Naive thymus-derived CD8-positive, alpha-beta T cell (primary cell): ENCODE measurements at regions not wholly inside any gene's neighbourhood (a gene's known extent, or its start where the extent isn't known, plus 50 kb on each side); places are given as distances from the start of the nearest gene placed in this dataset.

Experiments used
- ATAC-seq, 2 donors: fragments of 150-1000 bp; cut with Tn5 transposase in 1 of 2; sonication (Bioruptor Pico), chemical (Tn5 transposase) in 1 of 2; 1 replicate in 1 of 2; 2 replicates in 1 of 2; pipeline ENCODE4 v1.10.0; 2021; ENCODE audit warnings: mild to moderate bottlenecking in 2 of 2, moderate library complexity in 2 of 2
- POLR2A ChIA-PET: fragments of 350-600 bp; sonication (Branson Sonifier 250); formaldehyde crosslinking; loops from one replicate; lab custom pipeline; 2021; ENCODE audit warnings: antibody characterized with exemption; lab: Charles Lee
- DNase-seq, 10 donors: peaks; one replicate each; pipeline versions ENCODE4 v3.0.0 to v3.0.0-alpha.2; 2020 to 2022
- H3K27ac Mint-ChIP-seq, 10 donors: one replicate each; pipeline ENCODE4 v1.8.0; 2020 to 2022; ENCODE audit warnings: mild to moderate bottlenecking in 10 of 10, mixed read lengths in 10 of 10, moderate library complexity in 4 of 10, inconsistent platforms in 1 of 10
- H3K27me3 Mint-ChIP-seq, 5 donors: one replicate each; pipeline ENCODE4 v1.8.0; 2021 to 2022; ENCODE audit warnings: mixed read lengths in 5 of 5
- H3K36me3 Mint-ChIP-seq, 3 donors: one replicate each; pipeline ENCODE4 v1.8.0; 2020 to 2022; ENCODE audit warnings: mixed read lengths in 3 of 3, mild to moderate bottlenecking in 2 of 3, inconsistent platforms in 1 of 3
- H3K4me1 Mint-ChIP-seq, 4 donors: one replicate each; pipeline ENCODE4 v1.8.0; 2021 to 2022; ENCODE audit warnings: mixed read lengths in 4 of 4
- H3K4me3 Mint-ChIP-seq, 10 donors: one replicate each; pipeline ENCODE4 v1.8.0; 2020 to 2022; ENCODE audit warnings: mild to moderate bottlenecking in 10 of 10, mixed read lengths in 10 of 10, moderate library complexity in 6 of 10, inconsistent platforms in 1 of 10
- H3K9me3 Mint-ChIP-seq, 9 donors: one replicate each; pipeline ENCODE4 v1.8.0; 2020 to 2022; ENCODE audit warnings: mixed read lengths in 9 of 9, mild to moderate bottlenecking in 3 of 9, inconsistent platforms in 1 of 9, moderate library complexity in 1 of 9

DNA sequence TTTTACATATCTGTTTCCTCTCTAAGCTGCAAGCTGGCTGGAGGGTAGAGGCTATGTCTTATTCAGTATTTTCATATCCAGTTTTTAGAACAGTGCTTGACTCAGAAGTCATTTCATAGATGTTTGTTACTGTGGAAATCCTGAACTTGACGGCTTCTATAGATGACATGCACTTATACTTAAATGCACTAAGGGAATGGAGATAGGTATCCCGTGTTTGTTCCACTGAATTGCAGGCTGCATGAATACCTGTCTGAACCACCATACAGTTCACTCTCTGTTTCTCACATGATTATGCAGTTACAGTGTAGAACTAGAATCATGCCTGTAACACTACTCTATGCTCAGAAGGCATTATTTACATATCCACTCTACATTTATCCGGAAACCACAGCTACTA lies 417.1 kb downstream of the MTX2 start:
- no peak for ATAC-seq
- DNase-seq = no peak
- Mint-ChIP-seq H3K27me3 (peaks cover 6 to 49% (median 12%) of the 10 kb centered on the region in 5 donors), H3K36me3 (no peaks in the 10 kb centered on the region), H3K4me1 (peaks cover 0 to 3% (median 0%) of the 10 kb centered on the region in 4 donors), H3K4me3 (no peak overlapping the region), H3K9me3 (no peaks in the 10 kb centered on the region), H3K27ac (no peak overlapping the region)
- POLR2A ChIA-PET = no interaction called here

DNA sequence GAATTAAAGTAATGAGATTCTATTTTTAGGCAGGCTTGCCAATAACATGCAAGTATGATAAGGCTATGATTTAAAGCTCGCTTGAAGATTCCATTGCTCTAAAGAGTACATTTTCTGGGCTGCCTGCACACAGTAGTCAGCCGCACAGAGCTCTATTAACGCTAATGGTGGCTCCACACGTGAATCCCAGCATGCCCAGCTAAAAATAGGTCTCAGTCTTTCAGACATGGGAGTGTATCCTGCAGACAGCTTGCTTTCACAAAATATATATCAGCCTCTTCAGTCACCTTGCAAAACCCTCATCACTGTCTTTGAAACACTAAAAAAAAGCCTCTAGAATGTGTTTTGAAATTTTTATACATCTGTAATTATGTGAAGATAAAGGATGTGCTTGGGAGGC lies 418.1 kb downstream of the MTX2 start:
- POLR2A ChIA-PET = no interaction called here
- peaks cover 8 to 46% (median 12%) of the 10 kb centered on the region in 5 donors for H3K27me3 Mint-ChIP-seq
- H3K4me3 Mint-ChIP-seq = no peak overlapping the region
- H3K36me3 Mint-ChIP-seq = no peaks in the 10 kb centered on the region
- no peaks in the 10 kb centered on the region for H3K9me3 Mint-ChIP-seq
- DNase-seq (no peak), ATAC-seq (no peak)
- H3K4me1 Mint-ChIP-seq = peaks cover 0 to 3% (median 0%) of the 10 kb centered on the region in 4 donors
- H3K27ac Mint-ChIP-seq = no peak overlapping the region

DNA sequence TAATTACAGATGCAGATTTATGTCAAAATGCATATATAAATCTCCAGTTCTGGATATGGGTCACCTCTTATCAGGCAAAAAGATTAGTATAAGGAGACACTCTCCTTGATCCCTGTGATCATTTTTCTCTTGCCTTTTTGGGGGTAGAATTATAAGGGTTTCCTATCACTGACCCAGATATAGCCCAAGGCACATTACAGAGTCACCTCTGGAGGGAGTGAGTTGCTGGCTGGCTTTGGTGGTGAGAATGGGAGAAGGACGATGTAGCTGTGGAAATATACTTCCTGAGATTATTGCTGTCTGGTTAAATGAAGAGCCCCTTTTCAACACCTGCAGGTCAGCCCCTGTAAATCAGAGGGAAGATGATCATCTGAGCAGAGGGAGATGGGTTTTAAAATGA lies 418.7 kb downstream of the MTX2 start:
- Mint-ChIP-seq H3K4me3 (no peak overlapping the region), H3K9me3 (no peaks in the 10 kb centered on the region), H3K4me1 (peaks cover 0 to 3% (median 0%) of the 10 kb centered on the region in 4 donors), H3K27me3 (peaks cover 10 to 40% (median 12%) of the 10 kb centered on the region in 5 donors), H3K36me3 (no peaks in the 10 kb centered on the region), H3K27ac (no peak overlapping the region)
- DNase-seq (no peak), ATAC-seq (no peak)
- POLR2A ChIA-PET = no interaction called here

DNA sequence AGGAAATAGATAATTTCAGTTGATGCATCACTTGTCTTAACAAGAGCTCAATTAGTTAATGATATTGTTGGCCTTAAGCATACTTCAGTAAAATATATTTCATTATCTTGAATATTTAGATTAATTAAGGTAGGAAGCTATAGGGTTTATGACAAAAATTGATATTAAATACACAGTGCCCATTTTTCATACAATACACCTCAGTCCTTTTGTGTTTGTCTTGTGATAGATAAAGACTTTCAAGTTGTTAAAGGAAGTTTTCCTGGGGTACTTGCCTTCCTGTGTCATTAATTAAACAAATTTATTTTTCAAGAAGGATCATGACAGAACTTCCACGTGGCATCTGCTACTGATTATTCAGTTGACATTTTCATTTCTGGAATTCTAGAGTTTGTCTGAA lies 420.5 kb downstream of the MTX2 start:
- Mint-ChIP-seq H3K4me1 (peaks cover 0 to 3% (median 0%) of the 10 kb centered on the region in 4 donors), H3K36me3 (no peaks in the 10 kb centered on the region)

DNA sequence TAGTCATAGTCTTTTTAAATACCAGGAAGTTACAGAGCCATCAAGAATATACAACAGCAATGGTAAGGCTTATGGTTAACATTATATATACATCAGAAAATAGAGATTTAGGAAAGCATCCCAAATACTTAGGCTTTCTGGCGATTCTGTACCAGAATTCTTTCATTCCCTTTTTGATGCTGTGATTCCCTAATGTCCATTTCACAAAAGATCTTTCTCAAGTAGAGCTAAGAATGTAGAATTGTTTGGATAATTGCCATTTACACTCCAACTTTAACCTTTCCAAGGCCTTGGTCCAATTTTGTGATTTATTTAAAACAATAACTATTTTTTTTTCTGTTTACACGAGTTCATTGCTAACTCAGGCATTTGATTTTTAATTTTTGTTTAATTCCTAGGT lies 422.2 kb downstream of the MTX2 start:
- DNase-seq (no peak), ATAC-seq (no peak)
- Mint-ChIP-seq H3K27me3 (peaks cover 6 to 20% (median 10%) of the 10 kb centered on the region in 5 donors), H3K27ac (no peak overlapping the region), H3K4me1 (no peaks in the 10 kb centered on the region), H3K36me3 (no peaks in the 10 kb centered on the region), H3K9me3 (no peaks in the 10 kb centered on the region), H3K4me3 (no peak overlapping the region)
- POLR2A ChIA-PET = no interaction called here

More for the DNA sequence above, 420.5 kb downstream of the MTX2 start:
- ATAC-seq (no peak), DNase-seq (no peak)
- POLR2A ChIA-PET = no interaction called here
- H3K9me3 Mint-ChIP-seq = no peaks in the 10 kb centered on the region
- H3K27me3 Mint-ChIP-seq = peaks cover 6 to 38% (median 13%) of the 10 kb centered on the region in 5 donors
- no peak overlapping the region for H3K27ac Mint-ChIP-seq
- no peak overlapping the region for H3K4me3 Mint-ChIP-seq

DNA sequence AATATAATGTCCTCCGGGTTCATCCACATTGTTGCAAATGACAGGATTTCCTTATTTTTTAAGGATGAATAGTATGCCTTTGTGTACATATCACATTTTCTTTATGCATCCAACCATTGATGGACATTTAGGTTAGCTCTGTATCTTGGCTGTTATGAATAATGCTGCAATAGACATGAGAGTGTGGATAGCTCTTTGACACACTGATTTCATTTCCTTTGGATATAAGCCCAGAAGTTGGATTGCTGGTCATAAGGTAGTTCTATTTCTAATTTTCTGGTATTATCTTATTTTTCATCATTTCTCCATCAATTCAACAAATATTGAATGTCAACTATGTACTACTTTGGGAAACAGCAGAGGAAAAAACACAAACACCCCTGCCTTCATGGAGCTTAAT lies 423.3 kb downstream of the MTX2 start:
- no peaks in the 10 kb centered on the region for H3K4me1 Mint-ChIP-seq
- DNase-seq (no peak), ATAC-seq (no peak)
- no peaks in the 10 kb centered on the region for H3K36me3 Mint-ChIP-seq
- H3K27ac Mint-ChIP-seq = no peak overlapping the region
- peaks cover 7 to 22% (median 10%) of the 10 kb centered on the region in 5 donors for H3K27me3 Mint-ChIP-seq
- POLR2A ChIA-PET = no interaction called here
- no peaks in the 10 kb centered on the region for H3K9me3 Mint-ChIP-seq
- H3K4me3 Mint-ChIP-seq = no peak overlapping the region

DNA sequence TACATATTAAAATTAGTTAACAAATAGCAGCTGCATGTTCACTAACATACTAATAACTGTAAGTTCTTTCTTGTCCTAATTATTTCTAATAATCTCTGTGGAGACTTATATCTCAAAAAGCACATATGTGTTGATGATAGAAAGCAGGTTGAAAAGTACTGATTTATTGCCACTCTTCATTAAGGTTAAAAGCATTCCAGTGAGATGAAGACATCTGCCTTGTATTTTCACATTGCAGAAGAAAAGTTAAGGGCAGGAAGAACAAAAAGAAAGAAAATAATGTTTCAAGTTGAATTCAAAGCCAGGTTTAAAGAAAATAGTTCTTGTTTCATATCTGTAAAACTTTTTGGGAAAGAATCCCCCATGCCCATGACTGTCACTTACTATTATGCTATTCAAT lies 429.9 kb downstream of the MTX2 start:
- POLR2A ChIA-PET = no interaction called here
- Mint-ChIP-seq H3K36me3 (no peaks in the 10 kb centered on the region), H3K4me1 (no peaks in the 10 kb centered on the region), H3K27ac (no peak overlapping the region), H3K9me3 (no peaks in the 10 kb centered on the region), H3K27me3 (peaks cover 0 to 14% (median 9%) of the 10 kb centered on the region in 5 donors), H3K4me3 (no peak overlapping the region)
- ATAC-seq = no peak
- no peak for DNase-seq

DNA sequence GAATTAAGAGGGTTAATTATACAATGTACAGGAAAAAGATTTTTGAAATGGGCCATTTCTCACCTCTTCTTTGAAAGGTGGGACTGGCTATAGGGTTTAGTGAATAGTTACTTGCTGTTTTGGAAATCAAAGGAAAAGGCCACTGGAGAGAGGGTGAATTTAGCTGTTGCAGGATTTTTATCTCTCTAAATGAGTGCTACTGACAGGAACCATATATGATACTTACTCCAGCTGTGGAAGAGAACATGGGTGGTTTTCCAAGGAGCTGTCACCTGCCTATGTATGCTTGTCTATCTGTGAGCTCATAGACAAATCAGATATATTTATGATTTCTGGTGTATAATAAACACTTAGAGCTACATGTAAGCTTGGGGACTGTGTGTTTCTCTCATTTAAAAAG lies 430.4 kb downstream of the MTX2 start:
- H3K9me3 Mint-ChIP-seq = no peaks in the 10 kb centered on the region
- no peak for ATAC-seq
- no peak for DNase-seq
- no peaks in the 10 kb centered on the region for H3K4me1 Mint-ChIP-seq
- no peaks in the 10 kb centered on the region for H3K36me3 Mint-ChIP-seq
- POLR2A ChIA-PET = no interaction called here
- peaks cover 0 to 14% (median 8%) of the 10 kb centered on the region in 5 donors for H3K27me3 Mint-ChIP-seq
- H3K27ac Mint-ChIP-seq = no peak overlapping the region
- no peak overlapping the region for H3K4me3 Mint-ChIP-seq

DNA sequence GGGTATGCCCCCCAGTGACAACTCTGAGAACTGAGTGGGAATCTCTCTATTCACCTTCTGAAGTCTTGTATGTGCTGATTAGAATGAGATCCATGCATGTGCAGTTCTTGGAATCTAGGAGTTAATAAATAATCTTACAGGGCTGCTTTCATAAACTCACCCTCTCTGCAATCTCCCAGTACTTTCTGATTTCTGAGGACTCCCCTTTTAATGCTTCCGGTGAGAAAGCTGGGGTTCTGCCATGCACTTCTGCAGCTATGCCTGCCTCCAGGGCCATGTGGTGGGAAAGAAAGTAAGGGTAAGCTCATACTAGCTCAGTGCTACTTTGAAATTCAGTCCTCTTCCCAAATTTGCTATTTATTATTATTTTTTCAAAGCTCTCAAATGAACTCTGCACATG lies 432.9 kb downstream of the MTX2 start:
- no peak for ATAC-seq

DNA sequence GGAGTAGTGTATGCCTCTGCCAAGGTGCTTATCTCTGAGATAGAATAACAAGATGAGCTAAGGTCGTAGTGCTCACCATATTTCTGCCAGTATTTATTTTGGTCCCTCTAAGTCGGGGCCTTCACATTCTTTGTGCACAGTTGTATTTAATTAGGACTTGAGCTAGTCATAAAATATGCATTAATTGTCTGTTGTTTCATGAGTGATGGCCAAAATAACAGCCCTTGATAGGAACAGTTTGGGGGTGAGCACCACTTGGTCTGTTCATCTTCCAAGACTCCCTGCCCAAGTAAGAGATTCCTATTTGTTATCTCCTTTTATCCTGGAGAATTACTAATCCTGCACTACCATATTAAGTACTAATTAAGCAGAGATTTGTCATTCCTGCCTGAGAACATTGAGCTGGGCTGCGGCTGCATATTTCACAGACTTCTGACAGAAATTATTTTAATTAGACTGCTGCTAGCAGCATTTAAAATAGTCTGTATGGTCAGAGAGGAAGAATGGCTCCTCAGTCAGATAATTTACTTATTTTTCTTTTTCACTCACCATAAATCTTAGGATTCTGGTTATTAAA lies 435.1 kb downstream of the MTX2 start:
- H3K9me3 Mint-ChIP-seq = no peaks in the 10 kb centered on the region
- POLR2A ChIA-PET = interaction anchor here (0.7 kb wide), 2 partner anchors 69 to 150 kb away, joined by 3 read pairs; no protein-coding TSS in a partner anchor

More for the DNA sequence above, 432.9 kb downstream of the MTX2 start:
- no peaks in the 10 kb centered on the region for H3K9me3 Mint-ChIP-seq
- POLR2A ChIA-PET = no interaction called here
- peaks cover 0 to 11% (median 6%) of the 10 kb centered on the region in 5 donors for H3K27me3 Mint-ChIP-seq
- H3K4me1 Mint-ChIP-seq = no peaks in the 10 kb centered on the region
- DNase-seq = no peak
- no peak overlapping the region for H3K27ac Mint-ChIP-seq
- no peak overlapping the region for H3K4me3 Mint-ChIP-seq
- no peaks in the 10 kb centered on the region for H3K36me3 Mint-ChIP-seq

DNA sequence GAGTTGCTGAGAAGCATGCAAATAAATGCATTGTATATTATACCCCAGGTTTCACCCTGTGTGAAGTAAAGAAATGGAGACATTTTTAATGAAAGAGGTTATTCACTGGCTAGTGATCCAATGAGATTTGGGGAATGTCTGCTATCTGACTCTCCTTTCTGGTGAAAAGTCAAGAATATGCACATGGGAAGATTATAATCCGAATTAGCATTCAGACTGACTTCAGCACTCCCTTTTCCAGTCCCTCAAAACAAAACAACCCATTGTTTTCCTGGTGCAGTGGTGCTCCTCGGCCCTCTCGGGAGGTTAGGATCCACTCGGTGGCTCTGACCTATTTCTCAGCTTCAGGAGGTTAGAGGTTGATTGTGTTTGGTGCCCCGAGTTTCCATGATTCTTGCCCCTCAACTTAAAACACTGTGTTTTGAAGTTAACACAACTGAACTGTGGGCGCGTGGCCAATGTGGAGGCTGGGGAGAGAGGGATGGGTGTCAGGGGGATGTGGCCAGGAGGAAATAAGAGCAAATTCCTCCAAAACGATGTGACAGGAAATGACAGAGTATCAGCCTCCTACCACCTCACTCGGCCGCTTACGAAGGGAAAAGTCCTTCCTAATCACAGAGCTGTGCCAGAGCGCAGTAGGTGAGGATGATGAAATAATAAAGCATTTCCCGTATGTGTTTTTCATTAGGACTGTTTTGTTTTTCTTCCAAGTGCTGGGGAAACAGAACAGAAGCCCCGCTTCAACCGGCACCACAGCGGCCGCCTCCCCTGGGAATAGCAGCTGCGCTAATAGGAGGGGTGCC lies 440.1 kb downstream of the MTX2 start:
- H3K9me3 Mint-ChIP-seq = no peaks in the 10 kb centered on the region
- H3K4me3 Mint-ChIP-seq = no peak overlapping the region
- POLR2A ChIA-PET = no interaction called here
- no peaks in the 10 kb centered on the region for H3K4me1 Mint-ChIP-seq
- H3K36me3 Mint-ChIP-seq = no peaks in the 10 kb centered on the region
- H3K27ac Mint-ChIP-seq = peak overlapping the region in 1 of 10 donors; percentile 68
- DNase-seq (no peak), ATAC-seq (no peak)
- peaks cover 9 to 40% (median 13%) of the 10 kb centered on the region in 5 donors for H3K27me3 Mint-ChIP-seq

More for the DNA sequence above, 435.1 kb downstream of the MTX2 start:
- peaks cover 4 to 19% (median 11%) of the 10 kb centered on the region in 5 donors for H3K27me3 Mint-ChIP-seq
- no peaks in the 10 kb centered on the region for H3K4me1 Mint-ChIP-seq
- no peak overlapping the region for H3K4me3 Mint-ChIP-seq
- no peaks in the 10 kb centered on the region for H3K36me3 Mint-ChIP-seq
- DNase-seq = no peak
- H3K27ac Mint-ChIP-seq = no peak overlapping the region
- no peak for ATAC-seq

DNA sequence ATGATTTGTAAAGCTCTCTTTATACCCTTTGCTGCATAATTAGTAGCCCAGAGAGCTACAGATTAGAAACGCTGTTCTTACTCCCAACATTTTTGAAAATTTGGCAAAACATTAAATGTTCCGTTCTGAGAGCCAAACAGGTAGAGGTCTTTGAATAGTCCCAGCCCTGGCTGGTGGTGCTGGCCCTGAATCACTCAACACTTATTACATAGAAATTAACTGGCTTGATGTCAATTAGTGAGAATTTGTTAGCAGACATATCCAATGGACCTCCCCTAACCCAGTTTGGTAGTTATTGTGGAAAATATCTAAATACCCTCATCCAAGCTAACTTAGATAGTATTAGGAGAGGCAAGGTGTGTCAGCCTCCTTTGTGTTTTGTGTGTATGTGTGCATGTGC lies 440.7 kb downstream of the MTX2 start:
- Mint-ChIP-seq H3K27me3 (peaks cover 9 to 40% (median 13%) of the 10 kb centered on the region in 5 donors), H3K9me3 (no peaks in the 10 kb centered on the region), H3K4me1 (no peaks in the 10 kb centered on the region), H3K36me3 (no peaks in the 10 kb centered on the region), H3K27ac (no peak overlapping the region), H3K4me3 (no peak overlapping the region)
- no peak for DNase-seq
- no peak for ATAC-seq
- POLR2A ChIA-PET = no interaction called here

DNA sequence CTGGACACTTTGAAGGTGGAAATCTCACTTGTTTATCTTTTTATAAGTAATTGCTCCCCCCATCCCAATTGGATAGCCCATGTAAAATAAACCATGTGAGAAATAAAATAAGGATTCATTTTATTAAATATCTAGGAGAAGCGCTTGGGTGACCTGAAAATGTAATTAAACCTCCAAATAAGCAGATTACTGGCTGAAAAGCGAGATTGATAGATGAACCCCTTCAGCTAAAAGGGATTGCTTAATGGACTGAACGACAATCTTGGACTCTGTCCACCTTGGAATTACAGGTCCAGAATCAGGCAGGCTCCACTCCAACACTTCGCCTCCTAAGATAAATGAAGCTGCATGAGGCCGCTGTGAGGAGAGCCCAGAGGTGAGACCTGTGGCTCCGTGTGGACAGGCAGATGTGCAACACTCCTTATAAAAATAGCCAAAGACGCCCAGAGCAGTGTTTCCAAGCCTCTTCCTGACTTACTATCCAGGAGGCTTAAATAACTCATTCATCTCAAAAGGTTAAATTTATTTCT lies 441.5 kb downstream of the MTX2 start:
- Mint-ChIP-seq H3K36me3 (no peaks in the 10 kb centered on the region), H3K4me1 (no peaks in the 10 kb centered on the region), H3K4me3 (no peak overlapping the region), H3K27me3 (peaks cover 9 to 40% (median 13%) of the 10 kb centered on the region in 5 donors), H3K9me3 (no peaks in the 10 kb centered on the region), H3K27ac (no peak overlapping the region)
- no peak for ATAC-seq
- POLR2A ChIA-PET = no interaction called here
- DNase-seq = no peak
